IMR-90 (cell line): ENCODE measurements at regions not wholly inside any gene's neighbourhood (a gene's known extent, or its start where the extent isn't known, plus 50 kb on each side); places are given as distances from the start of the nearest gene placed in this dataset.

Experiments
- ATAC-seq: fragments of 200-7000 bp; cut with Tn5 transposase; 2 replicates; pipeline ENCODE4 v1.9.1; 2020; ENCODE audit warnings: low read depth, mild to moderate bottlenecking, moderate library complexity
- BruUV-seq: library from RNA; stranded (reverse); fragments of 400-500 nt; replicated peaks from 2 replicates; lab custom pipeline; 2021; lab: Mats Ljungman, UMichigan
- CTCF ChIA-PET: fragments of 300-600 bp; formaldehyde crosslinking; extraction: SDS; loops from one replicate; lab custom pipeline; 2021; ENCODE audit warnings: antibody characterized with exemption; lab: Yijun Ruan, JAX
- POLR2A ChIA-PET: fragments of 300-600 bp; sonication (Branson Sonifier 250); formaldehyde crosslinking; loops from one replicate; lab custom pipeline; 2022; ENCODE audit warnings: antibody characterized with exemption; ENCODE audit not compliant: unreplicated experiment; lab: Charles Lee
- DNase-seq: peaks from one replicate; pipeline ENCODE4 v3.0.0; 2013
- H2AFZ ChIP-seq: replicated peaks from 2 replicates; pipeline ENCODE3; 2013; ENCODE audit warnings: low read length, mild to moderate bottlenecking; ENCODE audit not compliant: poor library complexity
- H2AK5ac ChIP-seq: 2 replicates; pipeline ENCODE4 v1.6.1; 2013; ENCODE audit warnings: low read depth, low read length, inconsistent platforms
- H2AK9ac ChIP-seq: replicated peaks from 2 replicates; pipeline ENCODE3; 2013; ENCODE audit warnings: mild to moderate bottlenecking, low read depth, low read length, moderate library complexity; ENCODE audit not compliant: poor library complexity
- H2BK120ac ChIP-seq: 2 replicates; pipeline ENCODE4 v1.6.1; 2013; ENCODE audit warnings: low read depth, low read length, inconsistent platforms
- H2BK15ac ChIP-seq: 3 replicates; pipeline ENCODE4 v1.6.1; 2013; ENCODE audit warnings: low read depth, low read length, inconsistent platforms
- H2BK20ac ChIP-seq: 2 replicates; pipeline ENCODE4 v1.6.1; 2013; ENCODE audit warnings: low read depth, mild to moderate bottlenecking, inconsistent platforms, low read length, moderate library complexity
- H2BK5ac ChIP-seq: 2 replicates; pipeline ENCODE4 v1.6.1; 2013; ENCODE audit warnings: mild to moderate bottlenecking, low read depth, low read length, inconsistent platforms; ENCODE audit not compliant: poor library complexity, severe bottlenecking
- H3K14ac ChIP-seq: replicated peaks from 2 replicates; pipeline ENCODE4 v1.6.1; 2013; ENCODE audit warnings: low read depth, low read length, inconsistent platforms
- H3K18ac ChIP-seq: 2 replicates; pipeline ENCODE4 v1.6.1; 2013; ENCODE audit warnings: low read depth, low read length, control low read depth
- H3K23ac ChIP-seq: 2 replicates; pipeline ENCODE4 v1.6.1; 2013; ENCODE audit warnings: low read depth, low read length, inconsistent platforms
- H3K27ac ChIP-seq: 2 replicates; pipeline ENCODE4 v1.5.1; 2013; ENCODE audit warnings: mild to moderate bottlenecking, control low read depth, low read length; ENCODE audit not compliant: insufficient read depth
- H3K27me3 ChIP-seq: 2 replicates; pipeline ENCODE4 v1.6.1; 2013; ENCODE audit warnings: low read length; ENCODE audit not compliant: control insufficient read depth, insufficient read depth
- H3K36me3 ChIP-seq: 2 replicates; pipeline ENCODE4 v1.6.1; 2013; ENCODE audit warnings: low read length, mixed read lengths; ENCODE audit not compliant: control insufficient read depth, insufficient read depth
- H3K4ac ChIP-seq: 2 replicates; pipeline ENCODE4 v1.6.1; 2013; ENCODE audit warnings: low read depth, low read length, inconsistent platforms
- H3K4me1 ChIP-seq: 2 replicates; pipeline ENCODE4 v1.6.1; 2013; ENCODE audit warnings: low read length, mixed read lengths; ENCODE audit not compliant: control insufficient read depth, insufficient read depth
- H3K4me2 ChIP-seq: 2 replicates; pipeline ENCODE4 v1.6.1; 2013; ENCODE audit warnings: low read depth, mild to moderate bottlenecking, control low read depth, low read length, moderate library complexity
- H3K4me3 ChIP-seq: 2 replicates; pipeline ENCODE4 v1.5.1; 2013; ENCODE audit warnings: low read depth, mild to moderate bottlenecking, control low read depth, low read length, moderate library complexity; ENCODE audit not compliant: insufficient read depth
- H3K56ac ChIP-seq: 2 replicates; pipeline ENCODE4 v1.6.1; 2013; ENCODE audit warnings: low read length, inconsistent platforms; ENCODE audit not compliant: insufficient read depth; ENCODE audit errors: extremely low read depth
- H3K79me1 ChIP-seq, 2 experiments: 2 replicates each; pipeline ENCODE4 v1.6.1; 2013; ENCODE audit warnings: low read length in 2 of 2, inconsistent platforms in 1 of 2, low read depth in 1 of 2
- H3K9ac ChIP-seq: 2 replicates; pipeline ENCODE4 v1.6.1; 2013; ENCODE audit warnings: low read depth, low read length, control low read depth
- H3K9me1 ChIP-seq: 2 replicates; pipeline ENCODE4 v1.6.1; 2013; ENCODE audit warnings: low read length, inconsistent platforms; ENCODE audit not compliant: insufficient read depth
- H3K9me3 ChIP-seq: 2 replicates; pipeline ENCODE4 v1.6.1; 2013; ENCODE audit warnings: low read length; ENCODE audit not compliant: control insufficient read depth, insufficient read depth
- H4K20me1 ChIP-seq: 2 replicates; pipeline ENCODE4 v1.6.1; 2013; ENCODE audit warnings: low read length, inconsistent platforms; ENCODE audit not compliant: insufficient read depth
- H4K5ac ChIP-seq: 2 replicates; pipeline ENCODE4 v1.6.1; 2013; ENCODE audit warnings: mild to moderate bottlenecking, low read depth, low read length, control low read depth
- H4K8ac ChIP-seq, 2 experiments: 2 replicates each; pipeline ENCODE4 v1.6.1; 2013; ENCODE audit warnings: low read depth in 2 of 2, low read length in 2 of 2, control low read depth in 1 of 2, inconsistent platforms in 1 of 2
- H4K91ac ChIP-seq: 2 replicates; pipeline ENCODE4 v1.6.1; 2013; ENCODE audit warnings: low read depth, low read length, inconsistent platforms; ENCODE audit not compliant: insufficient read depth
- BHLHE40 ChIP-seq: fragments of 150-350 bp; IDR thresholded peaks from 2 replicates; pipeline ENCODE4 v1.6.1; 2016; ENCODE audit warnings: mild to moderate bottlenecking, low read depth, low read length
- CHD1 ChIP-seq: IDR thresholded peaks from 2 replicates; pipeline ENCODE4 v1.6.1; 2012; ENCODE audit warnings: low read depth, low read length, improper control_type of control experiment
- FOS ChIP-seq: fragments of 150-350 bp; IDR thresholded peaks from 2 replicates; pipeline ENCODE4 v1.6.1; 2016; ENCODE audit warnings: low read depth, low read length
- MAFK ChIP-seq: IDR thresholded peaks from 2 replicates; pipeline ENCODE4 v1.6.1; 2012; ENCODE audit warnings: low read depth, low read length, improper control_type of control experiment
- MXI1 ChIP-seq: IDR thresholded peaks from 2 replicates; pipeline ENCODE4 v1.6.1; 2012; ENCODE audit warnings: low read depth, mild to moderate bottlenecking, low read length, moderate library complexity, borderline replicate concordance
- POLR2A ChIP-seq: IDR thresholded peaks from 2 replicates; pipeline ENCODE4 v1.6.1; 2012; ENCODE audit warnings: mild to moderate bottlenecking, low read depth, low read length
- RFX5 ChIP-seq: IDR thresholded peaks from 2 replicates; pipeline ENCODE4 v1.8.0; 2012; ENCODE audit warnings: low read depth, mild to moderate bottlenecking, low read length, moderate library complexity
- dilution Hi-C: fragments of 300-500 bp; cut with HindIII; formaldehyde crosslinking; loops from one replicate; pipeline ENCODE4 v1.14.3; 2018; ENCODE audit warnings: low sequenced_read_pairs; ENCODE audit not compliant: unreplicated experiment
- in situ Hi-C: fragments of 300-500 bp; cut with MboI; formaldehyde crosslinking; loops from 3 replicates; pipeline ENCODE4 v1.14.3; 2019; ENCODE audit warnings: low sequenced_read_pairs, inconsistent platforms, mixed read lengths
- intact Hi-C: fragments of 100-400 bp; cut with micrococcal nuclease; formaldehyde crosslinking; loops from 2 replicates; pipeline ENCODE4 v1.10.0; 2022
- TF ChIP-seq, protein P1 (sequence below): fragments of 150-350 bp; IDR thresholded peaks from 2 replicates; pipeline ENCODE4 v1.6.1; 2016; ENCODE audit warnings: low read depth, mild to moderate bottlenecking, low read length, moderate library complexity, borderline replicate concordance
- TF ChIP-seq, protein P2 (sequence below): conservative IDR thresholded peaks from 2 replicates; pipeline ENCODE4 v1.5.1; 2012; ENCODE audit warnings: mild to moderate bottlenecking, low read depth, low read length, improper control_type of control experiment

DNA sequence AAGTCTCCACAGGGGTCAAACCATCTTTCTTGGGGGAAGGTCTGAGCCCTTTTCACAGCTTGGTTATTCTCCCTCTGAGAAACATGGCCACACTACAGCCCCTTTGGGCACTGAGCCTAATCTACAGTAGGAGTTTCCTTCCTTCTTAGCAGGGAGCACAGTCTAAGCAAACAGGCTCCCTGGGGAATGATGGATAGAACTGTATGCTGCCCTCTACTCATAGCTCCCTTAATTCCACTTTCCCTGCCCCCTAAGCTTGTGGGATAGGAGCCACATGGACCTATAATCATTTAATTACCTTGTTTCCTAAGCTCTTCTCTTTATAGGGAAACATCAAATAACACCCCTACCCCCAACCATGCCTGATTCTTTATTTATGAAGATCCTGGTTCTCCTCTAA lies 442.1 kb upstream of the MEX3C start:
- no peak overlapping the region for H2AFZ ChIP-seq
- BruUV-seq, result no TSS peak
- peaks cover 10% of the 10 kb centered on the region for H3K9me3 ChIP-seq
- TF ChIP-seq FOS, result no peak
- TF ChIP-seq RFX5, result no peak
- TF ChIP-seq, protein P1, sequence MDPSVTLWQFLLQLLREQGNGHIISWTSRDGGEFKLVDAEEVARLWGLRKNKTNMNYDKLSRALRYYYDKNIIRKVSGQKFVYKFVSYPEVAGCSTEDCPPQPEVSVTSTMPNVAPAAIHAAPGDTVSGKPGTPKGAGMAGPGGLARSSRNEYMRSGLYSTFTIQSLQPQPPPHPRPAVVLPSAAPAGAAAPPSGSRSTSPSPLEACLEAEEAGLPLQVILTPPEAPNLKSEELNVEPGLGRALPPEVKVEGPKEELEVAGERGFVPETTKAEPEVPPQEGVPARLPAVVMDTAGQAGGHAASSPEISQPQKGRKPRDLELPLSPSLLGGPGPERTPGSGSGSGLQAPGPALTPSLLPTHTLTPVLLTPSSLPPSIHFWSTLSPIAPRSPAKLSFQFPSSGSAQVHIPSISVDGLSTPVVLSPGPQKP, result no peak
- no peak for TF ChIP-seq POLR2A
- no peak for TF ChIP-seq MAFK
- TF ChIP-seq, protein P2, sequence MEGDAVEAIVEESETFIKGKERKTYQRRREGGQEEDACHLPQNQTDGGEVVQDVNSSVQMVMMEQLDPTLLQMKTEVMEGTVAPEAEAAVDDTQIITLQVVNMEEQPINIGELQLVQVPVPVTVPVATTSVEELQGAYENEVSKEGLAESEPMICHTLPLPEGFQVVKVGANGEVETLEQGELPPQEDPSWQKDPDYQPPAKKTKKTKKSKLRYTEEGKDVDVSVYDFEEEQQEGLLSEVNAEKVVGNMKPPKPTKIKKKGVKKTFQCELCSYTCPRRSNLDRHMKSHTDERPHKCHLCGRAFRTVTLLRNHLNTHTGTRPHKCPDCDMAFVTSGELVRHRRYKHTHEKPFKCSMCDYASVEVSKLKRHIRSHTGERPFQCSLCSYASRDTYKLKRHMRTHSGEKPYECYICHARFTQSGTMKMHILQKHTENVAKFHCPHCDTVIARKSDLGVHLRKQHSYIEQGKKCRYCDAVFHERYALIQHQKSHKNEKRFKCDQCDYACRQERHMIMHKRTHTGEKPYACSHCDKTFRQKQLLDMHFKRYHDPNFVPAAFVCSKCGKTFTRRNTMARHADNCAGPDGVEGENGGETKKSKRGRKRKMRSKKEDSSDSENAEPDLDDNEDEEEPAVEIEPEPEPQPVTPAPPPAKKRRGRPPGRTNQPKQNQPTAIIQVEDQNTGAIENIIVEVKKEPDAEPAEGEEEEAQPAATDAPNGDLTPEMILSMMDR, result no peak
- no peak for TF ChIP-seq CHD1
- no peak for TF ChIP-seq MXI1
- no peak for TF ChIP-seq BHLHE40
- H2AK5ac ChIP-seq, result no peak overlapping the region
- dilution Hi-C loops (no loop called here), intact Hi-C loops (no loop called here), in situ Hi-C loops (no loop called here)
- no peak overlapping the region for H3K4me2 ChIP-seq
- H2AK9ac ChIP-seq, result no peak overlapping the region
- H4K20me1 ChIP-seq, result no peaks in the 10 kb centered on the region
- no peak overlapping the region for H3K4me3 ChIP-seq
- no peaks in the 10 kb centered on the region for H3K36me3 ChIP-seq
- H3K27me3 ChIP-seq, result no peaks in the 10 kb centered on the region
- no peak overlapping the region for H3K14ac ChIP-seq
- H4K5ac ChIP-seq, result no peak overlapping the region
- H3K27ac ChIP-seq, result no peak overlapping the region
- no peak overlapping the region for H3K4ac ChIP-seq
- no peak overlapping the region for H4K91ac ChIP-seq
- H3K9me1 ChIP-seq, result no peaks in the 10 kb centered on the region
- no peak overlapping the region for H2BK15ac ChIP-seq
- no peak overlapping the region for H3K18ac ChIP-seq
- H3K9ac ChIP-seq, result no peak overlapping the region
- H3K4me1 ChIP-seq, result no peaks in the 10 kb centered on the region
- H2BK5ac ChIP-seq, result no peak overlapping the region
- DNase-seq (no peak), ATAC-seq (no peak)
- no peak overlapping the region for H2BK20ac ChIP-seq
- H2BK120ac ChIP-seq, result no peak overlapping the region
- no peak overlapping the region for H3K56ac ChIP-seq
- ChIA-PET CTCF (no interaction called here), POLR2A (no interaction called here)
- H3K79me1 ChIP-seq, result no peaks in the 10 kb centered on the region
- no peak overlapping the region for H4K8ac ChIP-seq
- H3K23ac ChIP-seq, result no peak overlapping the region
